CD4-positive, alpha-beta T cell treated with Interleukin-2 at 100 ng/mL for 4 hours (primary cell): ENCODE measurements at regions not wholly inside any gene's neighbourhood (a gene's known extent, or its start where the extent isn't known, plus 50 kb on each side); places are given as distances from the start of the nearest gene placed in this dataset.
"Not testable (repeated sequence)": the region's sequence is repeated elsewhere in the genome, so short reads cannot be mapped to it uniquely, and the experiment has no call there.

Experiments used
- DNase-seq: peaks from one replicate; pipeline ENCODE4 v3.0.0-alpha.2; 2020; ENCODE audit warnings: low spot score

DNA sequence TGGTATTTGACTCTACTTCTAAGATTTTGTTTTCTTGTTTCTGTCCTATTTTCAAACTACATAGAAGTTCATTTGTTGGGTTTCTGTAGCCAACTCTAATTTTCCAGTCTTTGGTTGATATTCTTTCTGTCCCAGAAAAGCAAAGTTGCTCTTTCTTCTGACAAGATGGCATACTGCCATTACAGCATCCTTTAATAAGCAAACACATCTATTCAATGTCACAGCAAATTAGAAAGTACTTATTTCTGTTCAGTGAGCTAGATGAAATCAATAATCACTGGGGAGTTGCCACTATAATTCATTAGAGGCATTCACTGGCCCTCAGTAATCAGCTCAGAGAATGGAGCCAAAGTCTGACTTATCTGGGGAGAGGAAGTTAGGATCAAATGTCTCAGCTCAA, 1258.0 kb upstream of the IGFBP7 start:
- no peak for DNase-seq

DNA sequence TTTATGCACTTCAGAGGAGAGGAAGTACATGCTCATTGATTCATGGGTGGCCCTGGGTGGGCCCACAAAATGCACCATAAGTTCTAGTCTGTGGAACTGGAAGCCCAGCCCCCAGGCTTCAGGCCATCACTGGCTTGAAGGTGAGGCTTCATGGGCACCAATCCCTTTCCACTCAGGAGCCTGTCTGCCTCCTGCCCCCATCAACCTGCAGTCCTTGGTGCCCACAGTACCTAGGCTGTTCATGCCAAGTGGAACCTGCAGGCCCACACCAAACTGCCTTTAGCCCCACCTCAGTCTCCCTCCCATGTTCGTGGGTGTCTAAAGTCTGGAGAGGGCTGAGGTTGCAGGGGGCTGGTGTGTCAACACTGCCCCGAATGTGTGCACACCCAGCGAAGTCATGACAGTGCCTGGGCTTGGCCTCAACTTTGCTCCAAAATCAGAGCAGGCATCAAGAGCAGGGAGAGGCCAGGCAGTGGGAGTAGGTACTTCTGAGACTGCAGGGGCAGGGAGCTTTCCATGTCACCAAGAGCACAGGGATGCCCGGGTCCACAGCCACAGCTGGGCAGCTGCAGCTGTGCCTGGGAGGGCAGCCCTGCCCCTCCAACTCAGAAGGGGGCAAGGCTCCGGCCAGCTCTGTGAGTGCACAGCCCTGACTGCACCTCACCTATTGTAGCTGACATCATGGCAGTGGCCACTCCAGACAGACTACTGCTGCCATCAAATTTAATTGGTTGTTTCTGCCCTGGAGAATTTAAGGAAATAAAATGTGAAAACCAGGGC, 1250.4 kb upstream of the IGFBP7 start:
- no peak for DNase-seq

DNA sequence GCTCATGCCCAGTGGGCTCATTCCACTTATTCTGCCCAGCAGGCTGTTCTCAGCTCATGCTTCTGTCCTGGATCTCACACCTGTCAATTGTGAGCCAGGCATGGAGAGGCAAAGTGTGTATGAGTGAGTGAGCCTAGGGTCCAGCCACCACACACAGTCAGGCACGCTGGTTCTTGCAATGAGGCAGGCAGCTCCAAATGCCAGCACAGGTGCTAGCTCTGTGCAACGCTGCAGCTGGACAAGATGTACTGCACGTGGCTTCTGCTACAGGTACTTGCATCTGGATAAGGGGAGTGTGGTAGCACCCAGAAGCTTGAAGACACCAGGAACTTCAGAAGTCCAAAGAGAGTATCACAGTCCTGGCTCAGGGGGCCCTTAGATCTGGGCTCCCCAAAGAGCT, 1249.4 kb upstream of the IGFBP7 start:
- no peak for DNase-seq

DNA sequence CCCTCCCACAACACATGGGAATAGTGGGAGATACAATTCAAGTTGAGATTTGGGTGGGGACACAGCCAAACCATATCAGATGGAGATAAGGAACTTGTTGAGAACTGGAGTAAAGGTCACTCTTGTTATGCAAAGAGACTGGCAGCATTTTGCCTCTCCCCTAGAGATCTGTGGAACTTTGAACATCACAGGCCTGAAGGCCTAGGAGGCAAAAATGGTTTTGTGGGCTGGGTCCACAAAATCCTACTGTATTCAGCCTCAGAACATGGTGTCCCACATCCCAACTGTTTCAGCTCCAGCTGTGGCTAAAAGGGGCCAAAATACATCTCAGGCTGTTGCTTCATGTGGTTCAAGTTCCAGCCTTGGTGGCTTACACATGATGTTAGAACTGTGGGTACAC, 1247.8 kb upstream of the IGFBP7 start:
- DNase-seq: no peak

DNA sequence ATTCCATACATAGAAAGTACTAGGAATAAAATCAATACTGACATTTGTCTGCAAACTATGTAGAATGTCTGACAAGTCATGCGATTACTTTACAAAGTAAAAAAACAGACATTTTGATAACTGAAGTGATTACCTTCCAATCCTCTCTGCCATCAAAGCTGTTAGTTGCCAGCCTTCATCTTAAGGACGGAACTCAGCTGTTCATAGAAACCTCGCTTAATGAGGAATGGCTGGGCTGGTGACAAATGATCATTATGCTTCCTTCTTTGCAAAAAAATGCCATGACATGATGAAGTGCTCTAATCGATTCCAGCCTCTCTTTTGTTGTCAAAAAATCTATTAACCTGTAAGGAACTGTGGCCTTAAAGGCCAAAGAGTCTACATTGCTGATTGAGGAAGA, 1214.9 kb upstream of the IGFBP7 start:
- DNase-seq: no peak

DNA sequence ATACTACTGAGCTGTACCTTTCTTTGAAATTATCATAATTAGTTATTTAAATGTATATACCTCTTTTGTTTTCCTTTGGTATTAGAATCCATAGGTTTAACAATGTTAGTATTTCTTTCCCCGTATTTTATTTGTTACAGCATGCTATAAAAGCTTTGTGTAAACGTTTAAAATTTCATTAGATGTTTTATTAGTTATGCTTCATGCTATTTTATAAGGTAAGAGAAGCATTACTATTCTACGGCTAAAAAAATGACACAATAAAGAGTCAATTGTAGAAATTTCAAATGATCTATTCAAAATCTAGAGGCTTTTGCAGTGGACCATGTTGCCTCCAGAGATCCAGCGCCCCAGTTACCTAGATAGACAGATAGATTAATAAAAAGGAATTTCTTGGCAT, 1203.3 kb upstream of the IGFBP7 start:
- DNase-seq: no peak

DNA sequence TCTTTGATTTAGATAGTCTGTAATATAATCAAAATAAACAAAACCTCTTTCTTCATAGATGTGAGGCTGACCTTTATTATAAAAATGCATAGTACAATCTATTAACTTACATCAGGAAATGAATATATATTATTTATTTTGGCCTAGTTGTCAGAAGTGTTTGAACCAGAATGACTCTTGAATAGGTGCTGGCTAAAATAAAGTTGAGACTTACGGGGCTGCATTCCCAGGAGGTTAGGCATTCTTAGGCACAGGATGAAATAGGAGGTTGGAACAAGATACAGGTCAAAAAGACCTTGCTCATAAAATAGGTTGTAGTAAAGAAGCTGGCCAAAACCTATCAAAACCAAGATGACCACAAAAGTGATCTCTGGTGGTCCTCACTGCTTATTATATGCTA, 1193.3 kb upstream of the IGFBP7 start:
- DNase-seq: no peak

DNA sequence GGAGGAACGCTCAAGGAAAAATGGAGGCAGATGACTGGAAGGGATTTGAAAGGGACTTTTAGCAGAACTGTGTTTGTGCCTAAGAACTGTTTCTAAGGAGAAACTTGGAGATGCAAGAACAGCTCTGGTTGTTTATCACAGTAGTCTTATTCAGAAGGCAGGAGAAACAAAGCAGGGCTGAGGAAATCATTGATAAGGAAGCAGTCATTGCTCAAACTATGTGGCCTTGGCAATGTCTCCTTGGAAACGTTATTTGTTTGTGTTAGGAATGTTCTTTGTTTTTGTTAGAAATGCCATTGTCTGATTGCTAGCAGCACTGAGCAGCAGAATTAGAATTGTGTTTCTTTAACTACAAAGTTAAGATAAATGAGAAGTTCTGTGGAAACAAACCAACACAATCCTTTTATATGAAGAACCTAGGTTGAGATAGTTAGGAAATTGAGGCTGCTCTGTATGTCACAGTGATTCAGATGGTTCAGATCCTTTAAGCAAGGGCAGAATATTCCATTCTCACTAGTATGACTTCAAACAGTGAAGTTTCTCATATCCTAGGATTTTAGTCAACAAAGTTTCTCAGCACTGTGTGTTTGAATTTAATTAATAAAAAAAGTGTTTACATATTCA, 1191.3 kb upstream of the IGFBP7 start:
- DNase-seq: no peak

DNA sequence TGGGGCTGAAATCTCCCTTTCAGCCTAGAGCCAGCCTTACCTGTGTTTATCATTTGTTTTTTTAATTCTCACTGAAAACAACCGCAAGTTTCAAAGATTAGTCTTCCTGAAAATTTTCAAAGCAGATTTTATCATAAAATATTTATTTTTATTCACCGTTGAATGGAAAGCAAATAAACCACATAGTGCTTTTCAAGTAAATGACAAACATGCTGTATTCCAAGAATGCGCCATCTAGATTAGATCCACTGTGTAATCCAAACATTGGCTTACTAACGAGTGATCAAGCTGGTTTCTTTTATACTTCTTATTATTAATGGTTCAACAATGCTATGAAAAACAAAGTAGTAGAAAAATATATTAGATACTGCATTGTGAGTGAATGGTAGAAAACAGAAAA, 1176.2 kb upstream of the IGFBP7 start:
- DNase-seq: no peak

DNA sequence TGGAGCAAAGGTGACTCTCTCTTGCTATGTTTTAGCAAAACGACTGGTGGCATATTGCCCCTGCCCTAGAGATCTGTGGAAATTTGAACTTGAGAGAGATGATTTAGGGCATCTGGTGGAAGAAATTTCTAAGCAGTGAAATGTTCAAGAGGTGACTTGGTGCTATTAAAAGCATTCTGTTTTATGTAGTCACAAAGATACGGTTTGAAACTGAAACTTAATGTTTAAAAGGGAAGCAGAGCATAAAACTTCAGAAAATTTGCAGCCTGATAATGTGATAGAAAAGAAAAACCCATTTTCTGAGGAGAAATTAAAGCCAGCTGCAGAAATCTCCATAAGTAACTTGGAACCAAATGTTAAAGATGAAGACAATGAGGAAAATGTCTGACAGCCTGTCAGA, 1170.7 kb upstream of the IGFBP7 start:
- DNase-seq: not testable (repeated sequence)

DNA sequence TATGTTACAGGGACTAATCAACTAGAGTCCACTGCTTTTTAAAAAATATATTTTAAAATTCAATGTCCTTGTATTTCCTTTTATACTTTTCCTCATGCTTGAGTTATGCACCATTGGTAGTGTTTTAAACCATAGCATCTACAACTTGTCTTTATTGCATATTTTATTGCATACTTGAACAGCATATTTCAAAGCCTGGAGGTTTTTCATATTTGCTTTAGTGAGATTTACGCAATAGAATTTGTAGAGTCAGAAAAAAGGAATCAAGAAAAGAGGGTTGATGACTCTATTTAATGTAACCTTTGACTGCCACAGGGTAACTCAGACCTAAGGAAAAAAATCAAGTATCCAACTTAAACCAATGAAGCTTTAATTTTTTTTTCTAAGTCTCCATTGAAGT, 1165.7 kb upstream of the IGFBP7 start:
- no peak for DNase-seq

DNA sequence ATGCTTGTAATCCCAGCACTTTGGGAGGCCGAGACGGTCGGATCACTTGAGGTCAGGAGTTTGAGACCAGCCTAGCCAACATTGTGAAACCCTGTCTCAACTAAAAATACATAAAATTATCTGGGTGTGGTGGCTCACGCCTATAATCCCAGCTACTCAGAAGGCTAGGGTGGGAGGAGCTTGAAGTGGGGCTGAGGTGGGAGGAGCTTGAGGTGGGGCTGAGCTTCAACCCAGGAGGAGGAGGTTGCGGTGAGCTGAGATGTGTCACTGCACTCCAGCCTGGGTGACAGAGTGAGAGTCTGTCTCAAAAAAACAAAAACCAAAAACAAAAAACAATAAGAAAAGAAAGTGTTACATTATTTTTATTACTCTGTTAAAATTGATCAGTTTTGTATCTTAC, 1164.4 kb upstream of the IGFBP7 start:
- no peak for DNase-seq

DNA sequence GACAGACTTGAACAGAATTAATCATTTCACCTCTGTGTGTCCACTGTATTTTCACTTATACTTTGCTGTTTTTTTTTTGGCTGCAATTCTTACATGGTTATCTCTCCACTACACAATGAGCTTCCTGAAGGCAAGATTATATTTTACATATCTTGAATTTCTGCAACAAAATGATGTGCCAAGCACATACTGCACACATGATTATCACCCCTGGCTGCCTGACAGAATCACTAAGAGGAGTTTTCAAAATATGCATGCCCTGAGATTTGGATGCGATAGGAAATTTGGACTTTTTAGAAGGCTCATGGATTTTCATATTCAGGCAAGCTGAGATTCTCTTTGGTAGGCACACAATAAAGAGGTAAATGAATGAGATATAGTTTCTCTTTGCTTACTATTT, 1162.1 kb upstream of the IGFBP7 start:
- no peak for DNase-seq

DNA sequence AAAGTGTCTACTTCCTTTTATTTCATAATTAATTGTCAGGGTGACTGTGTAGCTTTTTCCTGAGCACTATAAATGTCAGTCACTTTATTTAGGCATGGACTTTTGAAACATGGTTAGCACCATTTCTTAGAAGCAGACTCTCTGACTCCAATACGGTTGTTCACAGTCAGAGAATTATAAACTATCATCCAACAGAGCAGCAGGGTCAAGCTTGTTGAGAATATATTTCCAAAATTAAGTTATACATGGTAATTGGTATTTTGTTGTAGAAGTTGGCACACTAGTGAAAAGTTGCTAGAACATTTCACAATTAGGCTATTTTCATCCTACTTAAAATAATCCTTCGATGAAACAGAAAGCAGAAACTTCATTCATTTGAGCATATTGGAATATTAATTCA, 1155.5 kb upstream of the IGFBP7 start:
- DNase-seq: no peak

DNA sequence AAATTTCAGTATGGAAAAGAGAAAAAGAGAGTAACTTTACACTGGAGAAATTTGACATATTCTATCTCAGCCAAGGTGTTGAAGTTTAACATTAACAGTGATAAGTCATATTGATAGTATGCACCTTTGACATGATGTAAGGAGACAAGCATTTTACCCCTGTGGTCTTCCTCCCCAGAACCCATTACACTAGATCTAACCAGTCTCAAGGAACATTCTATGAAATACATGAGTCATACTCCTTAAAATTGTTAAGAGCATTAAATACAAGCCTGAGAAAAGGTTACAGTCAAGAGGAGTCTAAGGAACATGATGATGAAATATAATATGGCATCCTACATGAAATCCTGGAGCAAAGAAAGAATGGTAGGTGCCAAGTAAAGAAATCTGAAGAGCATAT, 1151.3 kb upstream of the IGFBP7 start:
- DNase-seq: no peak

DNA sequence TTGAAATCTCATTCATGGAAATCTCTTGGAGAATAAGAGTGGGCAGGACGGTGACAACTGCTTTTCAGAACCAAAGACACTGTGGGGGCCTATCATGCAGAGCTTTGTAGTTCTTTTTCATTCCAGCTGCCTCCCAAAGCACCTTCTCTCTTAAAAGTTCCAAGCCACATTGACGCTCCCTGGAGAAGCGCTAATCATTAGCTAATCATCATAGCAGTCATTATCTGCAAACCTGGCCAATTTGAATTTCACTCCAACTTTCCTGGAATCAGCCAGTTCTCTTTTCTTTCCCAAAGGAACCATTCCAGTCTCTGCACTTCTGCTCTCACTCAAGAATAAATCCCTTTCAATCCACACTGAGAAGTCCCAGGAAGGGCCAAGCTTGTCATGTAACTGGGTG, 1144.1 kb upstream of the IGFBP7 start:
- DNase-seq: no peak

DNA sequence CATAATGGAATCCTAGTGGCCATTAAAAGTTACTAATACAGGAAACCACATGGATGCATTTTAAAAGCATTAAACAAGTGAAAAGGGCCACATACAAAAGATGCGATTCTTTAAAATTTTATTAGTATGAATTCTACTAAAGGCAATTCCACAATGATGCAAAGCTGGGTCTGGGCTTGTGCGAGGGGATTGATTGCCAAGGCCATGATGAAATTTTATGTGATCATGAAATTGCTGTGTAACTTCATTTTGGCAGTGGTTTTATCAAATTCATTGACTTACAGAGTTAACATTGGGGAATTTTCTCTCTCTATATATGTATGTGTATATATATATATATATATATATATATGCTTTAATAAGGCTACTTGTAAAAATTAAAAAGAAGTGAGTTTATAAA, 1142.5 kb upstream of the IGFBP7 start:
- DNase-seq: no peak

DNA sequence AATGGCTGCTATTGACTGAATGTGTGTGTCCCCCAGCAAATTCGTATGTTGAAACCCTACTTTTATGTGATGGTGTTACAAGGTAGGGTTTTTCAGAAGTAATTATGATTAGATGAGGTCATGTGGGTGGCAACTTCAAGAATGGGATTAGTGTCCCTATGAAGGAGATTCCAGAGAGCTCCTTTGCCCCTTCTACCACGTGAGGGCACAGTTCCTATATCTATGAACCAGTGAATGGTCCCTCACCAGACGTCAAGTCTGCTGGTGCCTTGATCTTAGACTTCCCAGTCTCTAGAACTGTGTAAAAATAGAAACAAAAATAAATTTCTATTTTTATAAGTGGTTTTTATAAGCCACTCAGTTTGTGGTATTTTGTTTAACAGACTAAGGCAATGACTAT, 1137.6 kb upstream of the IGFBP7 start:
- no peak for DNase-seq

DNA sequence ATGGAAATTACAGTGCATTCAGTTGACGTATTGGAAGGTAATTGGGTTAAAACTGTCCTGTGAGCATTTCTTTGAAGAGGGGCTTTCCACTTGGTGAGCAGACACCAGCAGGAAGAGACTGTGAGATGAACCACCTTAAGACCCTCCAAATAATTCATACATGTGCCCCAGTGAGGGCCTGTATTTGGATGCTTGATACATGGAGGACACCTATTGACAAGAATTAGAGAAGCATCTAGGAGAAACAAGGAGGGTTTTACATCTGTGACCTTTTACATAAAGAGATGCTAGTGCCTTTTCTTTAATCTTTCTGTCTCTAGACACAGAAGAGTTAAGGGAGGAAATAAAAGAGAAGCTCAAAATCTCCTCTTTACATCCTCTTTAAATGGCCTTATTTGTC, 1115.3 kb upstream of the IGFBP7 start:
- no peak for DNase-seq

DNA sequence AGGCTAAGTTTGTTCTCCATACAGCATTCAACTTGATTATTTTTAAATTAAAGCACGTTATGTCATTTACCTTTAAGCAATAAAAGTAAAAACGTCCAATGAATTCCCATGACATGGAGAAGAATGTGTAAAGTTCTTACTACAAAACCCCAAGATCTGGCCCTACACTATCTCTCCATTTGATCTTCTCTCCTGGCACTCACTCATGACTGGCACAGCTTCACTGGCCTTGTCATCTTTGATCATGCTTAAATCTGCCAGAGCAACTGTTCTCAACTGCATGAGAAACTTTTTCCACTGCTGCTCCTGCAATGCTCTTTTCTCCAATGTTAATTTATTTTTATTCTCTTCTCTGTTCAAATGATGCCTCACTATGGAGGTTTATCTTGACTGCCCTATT, 1109.0 kb upstream of the IGFBP7 start:
- no peak for DNase-seq

DNA sequence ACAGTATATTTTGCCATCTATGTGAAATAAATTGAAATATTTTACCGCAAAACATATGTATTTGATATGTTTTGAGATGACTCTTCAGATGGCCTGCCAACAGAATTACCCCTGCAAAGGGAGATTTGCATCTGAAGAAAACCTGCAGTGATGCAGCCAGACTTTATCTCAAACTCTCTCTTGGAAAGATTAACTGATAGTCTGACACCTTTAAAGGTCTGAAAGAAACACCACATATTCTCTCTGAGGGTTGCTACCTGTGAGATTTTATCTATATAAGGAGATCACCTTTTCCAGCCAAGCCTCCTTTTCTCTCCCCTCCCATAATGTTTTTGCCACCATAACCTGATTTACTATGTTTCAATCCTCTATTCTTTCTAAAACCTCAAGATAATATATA, 1106.3 kb upstream of the IGFBP7 start:
- no peak for DNase-seq

DNA sequence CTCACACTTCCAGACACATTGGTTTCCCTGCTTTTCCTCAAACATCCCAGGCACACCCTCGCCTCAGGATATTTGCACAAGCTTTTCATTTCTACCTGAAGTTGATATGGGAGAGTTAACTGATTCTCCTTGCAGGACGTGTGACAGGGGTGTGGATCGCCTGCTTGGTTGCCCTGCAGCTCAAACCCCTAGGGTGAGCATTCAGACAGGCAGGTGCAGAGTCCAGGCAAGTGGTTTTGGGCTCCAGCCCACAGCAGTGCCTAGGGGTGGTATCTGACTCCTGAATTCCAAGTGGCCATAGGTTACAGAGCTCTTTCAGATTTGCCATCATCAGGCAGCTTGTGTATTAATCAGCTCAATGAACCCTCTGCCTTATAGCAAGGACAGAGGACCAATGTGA, 1104.2 kb upstream of the IGFBP7 start:
- no peak for DNase-seq

DNA sequence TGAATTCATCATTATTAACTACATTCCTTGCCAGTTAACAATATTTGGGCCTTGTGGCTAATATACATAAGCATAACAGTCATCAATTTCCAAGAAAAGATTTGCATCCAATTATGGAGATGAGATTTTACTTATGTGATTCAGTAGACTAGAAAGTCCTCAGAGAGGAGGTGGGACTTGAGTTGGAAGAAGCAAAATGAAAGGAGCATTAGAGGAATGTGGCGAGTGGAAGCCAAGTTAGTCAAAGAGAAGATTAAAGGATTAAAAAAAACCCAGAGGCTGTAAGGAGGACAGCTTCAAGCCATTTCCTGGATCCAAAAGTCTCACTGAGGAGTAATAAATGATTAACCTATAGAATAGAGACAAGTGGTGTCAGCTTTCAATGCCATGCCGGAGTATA, 1099.4 kb upstream of the IGFBP7 start:
- no peak for DNase-seq

DNA sequence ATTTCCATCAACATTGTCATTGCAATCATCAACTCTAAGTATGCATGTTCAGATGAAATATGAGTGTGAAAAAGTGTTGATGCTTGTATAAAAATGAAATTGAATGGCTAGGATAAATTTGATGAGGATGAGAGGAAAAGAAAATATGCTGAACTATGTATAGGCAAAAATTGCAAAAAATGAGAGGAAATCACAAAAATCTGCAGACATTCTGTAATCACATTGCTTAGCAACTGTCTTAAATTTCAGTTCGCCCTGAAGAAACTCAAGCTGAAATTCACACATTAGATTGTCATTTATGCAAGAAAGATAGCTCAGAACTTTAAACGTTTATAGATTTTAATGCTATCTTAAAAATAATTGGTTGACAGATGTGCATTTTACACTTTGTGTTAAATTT, 1098.8 kb upstream of the IGFBP7 start:
- no peak for DNase-seq
